ENCODE measurements at regions not wholly inside any gene's neighbourhood (a gene's known extent, or its start where the extent isn't known, plus 50 kb on each side); places are given as distances from the start of the nearest gene placed in this dataset.

- Histone ChIP-seq H4K20me1 (ENCODE audit: insufficient read depth, low read length) (no peaks in the 10 kb centered on the region), H3K79me2 (ENCODE audit: insufficient read depth, low read length) (no peaks in the 10 kb centered on the region), H3K4me3 (ENCODE audit: insufficient read depth, low read length) (no peak overlapping the region), H3K27me3 (ENCODE audit: insufficient read depth, low read length) (no peaks in the 10 kb centered on the region), H3K4me2 (ENCODE audit: insufficient read depth, low read length) (no peak overlapping the region), H3K27ac (ENCODE audit: low read depth, low read length) (no peak overlapping the region), H3K36me3 (ENCODE audit: insufficient read depth, low read length) (no peaks in the 10 kb centered on the region), H3K4me1 (ENCODE audit: insufficient read depth, low read length) (no peaks in the 10 kb centered on the region), H3K9me3 (ENCODE audit: low read depth, low read length) (no peaks in the 10 kb centered on the region), H2AFZ (ENCODE audit: low read length) (no peak overlapping the region)
- no peak for TF ChIP-seq CTCF (IDR thresholded peaks at IDR 0.05; ENCODE audit: extremely low read depth, low read depth, low read length)
- DNase-seq (ENCODE audit: insufficient read length, low spot score, missing footprints), result no peak
Measured at GRCh38 chr1:82858031-82858430, 1057.3 kb downstream of the ADGRL2 start.

GRCh38 chr1:82849460-82849859 is 1048.7 kb downstream of the ADGRL2 start:
- Histone ChIP-seq H3K9me3 (ENCODE audit: low read depth, low read length) (no peaks in the 10 kb centered on the region), H2AFZ (ENCODE audit: low read length) (no peak overlapping the region), H3K27ac (ENCODE audit: low read depth, low read length) (no peak overlapping the region)

GRCh38 chr1:82848043-82848442 is 1047.3 kb downstream of the ADGRL2 start:
- Histone ChIP-seq H3K4me2 (ENCODE audit: insufficient read depth, low read length) (no peak overlapping the region), H4K20me1 (ENCODE audit: insufficient read depth, low read length) (no peaks in the 10 kb centered on the region), H3K27ac (ENCODE audit: low read depth, low read length) (no peak overlapping the region), H3K79me2 (ENCODE audit: insufficient read depth, low read length) (no peaks in the 10 kb centered on the region), H3K4me1 (ENCODE audit: insufficient read depth, low read length) (no peaks in the 10 kb centered on the region), H3K9me3 (ENCODE audit: low read depth, low read length) (no peaks in the 10 kb centered on the region), H3K27me3 (ENCODE audit: insufficient read depth, low read length) (no peaks in the 10 kb centered on the region), H2AFZ (ENCODE audit: low read length) (no peak overlapping the region), H3K4me3 (ENCODE audit: insufficient read depth, low read length) (no peak overlapping the region), H3K36me3 (ENCODE audit: insufficient read depth, low read length) (no peaks in the 10 kb centered on the region)
- TF ChIP-seq CTCF (IDR thresholded peaks at IDR 0.05; ENCODE audit: extremely low read depth, low read depth, low read length), result no peak
- DNase-seq (ENCODE audit: insufficient read length, low spot score, missing footprints), result no peak

More at GRCh38 chr1:82849460-82849859, 1048.7 kb downstream of the ADGRL2 start:
- DNase-seq (ENCODE audit: insufficient read length, low spot score, missing footprints), result no peak
- Histone ChIP-seq H4K20me1 (ENCODE audit: insufficient read depth, low read length) (no peaks in the 10 kb centered on the region), H3K27me3 (ENCODE audit: insufficient read depth, low read length) (no peaks in the 10 kb centered on the region), H3K4me3 (ENCODE audit: insufficient read depth, low read length) (no peak overlapping the region), H3K79me2 (ENCODE audit: insufficient read depth, low read length) (no peaks in the 10 kb centered on the region), H3K4me1 (ENCODE audit: insufficient read depth, low read length) (no peaks in the 10 kb centered on the region), H3K4me2 (ENCODE audit: insufficient read depth, low read length) (no peak overlapping the region), H3K36me3 (ENCODE audit: insufficient read depth, low read length) (no peaks in the 10 kb centered on the region)
- no peak for TF ChIP-seq CTCF (IDR thresholded peaks at IDR 0.05; ENCODE audit: extremely low read depth, low read depth, low read length)

- Histone ChIP-seq H4K20me1 (ENCODE audit: insufficient read depth, low read length) (no peaks in the 10 kb centered on the region), H3K27ac (ENCODE audit: low read depth, low read length) (no peak overlapping the region), H3K36me3 (ENCODE audit: insufficient read depth, low read length) (no peaks in the 10 kb centered on the region), H3K4me1 (ENCODE audit: insufficient read depth, low read length) (no peaks in the 10 kb centered on the region), H3K79me2 (ENCODE audit: insufficient read depth, low read length) (no peaks in the 10 kb centered on the region), H3K9me3 (ENCODE audit: low read depth, low read length) (no peaks in the 10 kb centered on the region), H3K4me2 (ENCODE audit: insufficient read depth, low read length) (no peak overlapping the region), H3K27me3 (ENCODE audit: insufficient read depth, low read length) (no peaks in the 10 kb centered on the region), H2AFZ (ENCODE audit: low read length) (no peak overlapping the region), H3K4me3 (ENCODE audit: insufficient read depth, low read length) (no peak overlapping the region)
- DNase-seq (ENCODE audit: insufficient read length, low spot score, missing footprints), result no peak
- no peak for TF ChIP-seq CTCF (IDR thresholded peaks at IDR 0.05; ENCODE audit: extremely low read depth, low read depth, low read length)
Measured at GRCh38 chr1:82845866-82846265, 1045.1 kb downstream of the ADGRL2 start.
